ENCODE measurements at regions not wholly inside any gene's neighbourhood (a gene's known extent, or its start where the extent isn't known, plus 50 kb on each side); places are given as distances from the start of the nearest gene placed in this dataset.

DNA sequence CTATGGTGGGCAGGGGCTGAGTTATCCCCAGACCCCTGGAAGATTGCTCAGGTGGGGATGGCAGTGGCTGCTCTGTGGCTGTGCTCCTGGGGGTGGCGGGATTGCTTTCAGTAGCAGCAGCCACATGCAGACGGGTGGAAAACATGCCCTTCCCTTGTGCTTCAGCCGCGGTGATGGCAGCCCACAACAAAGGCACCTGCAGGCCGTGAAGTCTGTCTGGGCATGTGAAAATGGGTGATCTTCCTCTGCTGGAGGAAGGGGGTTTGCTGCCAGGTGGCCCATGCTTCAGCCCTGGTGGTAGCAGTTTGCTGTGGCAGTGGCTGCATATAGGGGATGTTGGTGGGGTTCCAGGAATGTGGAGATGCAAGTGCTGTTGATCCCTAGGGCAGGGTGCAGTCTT, 326.2 kb upstream of the RGS6 start:
- DNase-seq (ENCODE audit: low read depth, low spot score): no peak
- in situ Hi-C loops (cut with HindIII; ENCODE audit: low sequenced_read_pairs): no loop called here
- no peak for TF ChIP-seq CTCF (IDR thresholded peaks at IDR 0.05; ENCODE audit: low read depth, low read length)
- H3K4me3 ChIP-seq (ENCODE audit: low read depth, low read length): no peak overlapping the region

DNA sequence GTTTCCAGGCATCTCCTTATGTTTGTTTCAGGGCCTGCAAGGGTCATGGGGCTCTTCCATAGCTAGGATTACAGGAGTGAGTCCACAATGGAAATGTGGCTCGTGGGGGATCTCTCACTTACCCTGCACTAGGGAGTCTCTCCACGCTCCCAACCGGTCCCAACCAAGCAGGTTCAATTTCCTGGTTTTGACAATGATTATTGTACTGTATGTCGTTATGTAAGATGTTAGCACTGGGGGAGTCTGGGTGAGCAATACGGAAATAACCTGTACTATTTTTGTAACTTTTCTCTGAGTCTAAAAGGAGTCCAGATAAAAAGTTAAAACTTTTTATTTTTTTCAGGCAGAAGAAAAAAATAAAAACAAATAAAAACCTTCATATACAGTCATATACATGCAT, 325.7 kb upstream of the RGS6 start:
- H3K4me3 ChIP-seq (ENCODE audit: low read depth, low read length): no peak overlapping the region
- DNase-seq (ENCODE audit: low read depth, low spot score): no peak
- in situ Hi-C loops (cut with HindIII; ENCODE audit: low sequenced_read_pairs): no loop called here
- no peak for TF ChIP-seq CTCF (IDR thresholded peaks at IDR 0.05; ENCODE audit: low read depth, low read length)

DNA sequence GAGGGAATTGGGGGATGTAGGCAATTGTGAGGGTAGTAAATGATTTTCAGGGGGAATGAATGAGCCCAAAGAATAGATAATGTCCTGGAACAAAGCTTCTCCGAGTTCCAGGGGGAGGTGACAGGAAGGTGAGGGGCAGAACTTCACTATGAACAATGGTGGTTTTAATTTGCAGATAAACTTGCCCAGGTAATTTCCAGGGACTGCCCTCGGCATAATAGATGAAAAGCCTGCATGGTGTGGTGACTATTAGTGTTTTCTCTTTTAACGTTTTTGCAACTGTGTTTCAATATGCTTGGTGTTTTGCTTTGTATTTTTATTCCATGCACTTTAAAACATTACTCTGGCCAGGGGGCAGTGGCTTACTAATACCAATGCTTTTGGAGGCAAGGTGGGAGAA, 325.2 kb upstream of the RGS6 start:
- DNase-seq (ENCODE audit: low read depth, low spot score): no peak
- no peak overlapping the region for H3K4me3 ChIP-seq (ENCODE audit: low read depth, low read length)
- in situ Hi-C loops (cut with HindIII; ENCODE audit: low sequenced_read_pairs): no loop called here
- TF ChIP-seq CTCF (IDR thresholded peaks at IDR 0.05; ENCODE audit: low read depth, low read length): no peak

DNA sequence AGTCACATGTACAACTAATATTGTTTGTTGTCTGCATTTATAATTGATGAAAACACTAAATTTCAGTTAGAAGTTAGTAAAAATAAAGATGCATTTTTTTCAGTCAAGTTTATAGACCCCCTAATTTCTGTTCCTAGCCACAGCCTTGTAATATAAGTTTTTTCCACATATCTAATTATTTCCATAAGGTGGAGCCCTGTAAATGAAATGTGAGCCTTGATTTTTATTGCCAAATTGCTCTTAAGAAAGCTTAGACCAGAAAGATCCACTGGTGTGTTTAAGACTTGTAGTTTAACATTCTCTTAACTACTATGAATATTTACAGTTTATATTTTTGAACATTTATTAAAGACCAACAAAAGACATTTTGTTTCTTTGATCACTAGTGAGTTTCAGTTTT, 322.1 kb upstream of the RGS6 start:
- no peak for DNase-seq (ENCODE audit: low read depth, low spot score)
- no peak overlapping the region for H3K4me3 ChIP-seq (ENCODE audit: low read depth, low read length)
- in situ Hi-C loops (cut with HindIII; ENCODE audit: low sequenced_read_pairs): no loop called here
- no peak for TF ChIP-seq CTCF (IDR thresholded peaks at IDR 0.05; ENCODE audit: low read depth, low read length)

DNA sequence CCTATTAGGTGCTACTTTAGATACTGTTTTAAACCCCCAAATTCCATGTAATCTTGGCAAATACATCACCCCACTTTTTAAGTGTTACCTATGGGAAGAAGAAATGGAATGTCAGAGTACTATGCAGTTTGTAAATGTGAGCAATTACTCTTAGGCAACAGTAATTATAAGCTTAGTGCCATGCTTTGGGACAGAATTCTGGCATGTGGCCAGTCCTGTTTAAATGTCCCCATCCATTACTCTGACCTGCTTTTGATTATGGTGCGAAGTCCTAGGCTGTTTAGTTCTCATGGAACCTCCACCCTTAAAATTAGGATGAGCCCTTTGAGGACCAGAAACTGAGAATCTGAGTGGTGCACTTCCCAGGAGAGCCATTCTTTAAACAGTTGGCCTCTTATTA, 321.4 kb upstream of the RGS6 start:
- no peak for DNase-seq (ENCODE audit: low read depth, low spot score)
- H3K4me3 ChIP-seq (ENCODE audit: low read depth, low read length): no peak overlapping the region
- no peak for TF ChIP-seq CTCF (IDR thresholded peaks at IDR 0.05; ENCODE audit: low read depth, low read length)
- in situ Hi-C loops (cut with HindIII; ENCODE audit: low sequenced_read_pairs): no loop called here

- H3K4me3 ChIP-seq (ENCODE audit: low read depth, low read length): no peak overlapping the region
- DNase-seq (ENCODE audit: low read depth, low spot score): no peak
- TF ChIP-seq CTCF (IDR thresholded peaks at IDR 0.05; ENCODE audit: low read depth, low read length): no peak
- in situ Hi-C loops (cut with HindIII; ENCODE audit: low sequenced_read_pairs): no loop called here
Observed at GRCh38 chr14:71613168-71613567, 319.1 kb upstream of the RGS6 start.

DNA sequence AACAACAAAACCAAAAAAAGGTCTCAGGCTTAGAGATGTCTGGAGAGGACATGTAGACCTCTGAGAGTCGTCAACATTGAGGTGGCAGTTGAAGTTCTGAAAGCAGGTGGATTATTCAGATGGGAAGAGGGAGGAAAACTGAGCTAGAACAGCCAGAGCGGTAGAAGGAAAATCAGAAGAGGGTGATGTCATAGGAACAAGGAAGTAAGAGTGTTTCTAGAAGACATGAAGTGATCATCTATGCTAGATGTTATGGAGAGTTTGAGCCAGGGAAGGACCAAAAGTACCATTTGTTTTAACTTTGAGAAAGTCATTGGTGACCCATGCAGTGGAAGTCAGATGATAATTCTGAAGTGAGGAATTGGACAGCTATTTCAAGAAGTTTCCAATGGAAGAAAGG, 316.2 kb upstream of the RGS6 start:
- no peak for DNase-seq (ENCODE audit: low read depth, low spot score)
- TF ChIP-seq CTCF (IDR thresholded peaks at IDR 0.05; ENCODE audit: low read depth, low read length): no peak
- H3K4me3 ChIP-seq (ENCODE audit: low read depth, low read length): no peak overlapping the region
- in situ Hi-C loops (cut with HindIII; ENCODE audit: low sequenced_read_pairs): no loop called here

Data from astrocyte of the spinal cord (primary cell).